Endothelial cell of umbilical vein (primary cell): ENCODE measurements at regions not wholly inside any gene's neighbourhood (a gene's known extent, or its start where the extent isn't known, plus 50 kb on each side); places are given as distances from the start of the nearest gene placed in this dataset.

ENCODE experiments used
- BruUV-seq: library from RNA; stranded (reverse); fragments of 400-500 nt; replicated peaks from 2 replicates; lab custom pipeline; 2021; lab: Mats Ljungman, UMichigan
- CTCF ChIA-PET: fragments of 300-600, 350-600 bp; sonication (Branson Sonifier 250); formaldehyde crosslinking; loops from one replicate; lab custom pipeline; 2021; ENCODE audit warnings: antibody characterized with exemption, inconsistent platforms; lab: Charles Lee
- POLR2A ChIA-PET: fragments of 300-600, 350-600 bp; sonication (Branson Sonifier 250); formaldehyde crosslinking; loops from one replicate; lab custom pipeline; 2021; ENCODE audit warnings: antibody characterized with exemption, inconsistent platforms; lab: Charles Lee
- DNase-seq: peaks from one replicate; pipeline ENCODE4 v3.0.0-alpha.2; 2011; ENCODE audit warnings: low read depth, low spot score
- FAIRE-seq: peaks from 2 replicates; lab custom pipeline; 2011; peaks lifted over from hg19 to GRCh38; lab: Jason Lieb, UNC
- H2AFZ ChIP-seq: 2 replicates; pipeline ENCODE4 v1.6.0; 2012; ENCODE audit warnings: low read depth, low read length, control low read depth, inconsistent platforms
- H3K27ac ChIP-seq: 2 replicates; pipeline ENCODE4 v1.5.1; 2011; ENCODE audit warnings: low read depth, mild to moderate bottlenecking, control low read depth, low read length, moderate library complexity; ENCODE audit not compliant: insufficient read depth
- H3K27me3 ChIP-seq, 2 experiments: 2 replicates each; pipeline versions ENCODE4 v1.6.0 to v1.6.1; 2011; ENCODE audit warnings: low read length in 2 of 2, mixed read lengths in 1 of 2; ENCODE audit not compliant: control insufficient read depth in 2 of 2, insufficient read depth in 2 of 2
- H3K36me3 ChIP-seq, 2 experiments: 2 replicates in 1 of 2; 3 replicates in 1 of 2; pipeline ENCODE4 v1.5.1; 2011; ENCODE audit warnings: low read length in 2 of 2, mild to moderate bottlenecking in 1 of 2, moderate library complexity in 1 of 2; ENCODE audit not compliant: control insufficient read depth in 2 of 2, insufficient read depth in 2 of 2; ENCODE audit errors: extremely low read depth in 1 of 2
- H3K4me1 ChIP-seq: 3 replicates; pipeline ENCODE4 v1.5.1; 2011; ENCODE audit warnings: mild to moderate bottlenecking, low read length; ENCODE audit not compliant: control insufficient read depth, insufficient read depth; ENCODE audit errors: extremely low read depth
- H3K4me2 ChIP-seq: 2 replicates; pipeline ENCODE4 v1.6.1; 2011; ENCODE audit warnings: low read length, control low read depth, mixed read lengths; ENCODE audit not compliant: insufficient read depth
- H3K4me3 ChIP-seq, 3 experiments: fragments of 200-600 bp in 1 of 3; sonication (generic), shearing (Covaris generic) in 1 of 3; replicated peaks in 1 of 3; 2 replicates each; pipeline ENCODE4 v1.5.1; 2011 to 2016; ENCODE audit warnings: control low read depth in 3 of 3, low read length in 3 of 3, mild to moderate bottlenecking in 2 of 3, inconsistent platforms in 1 of 3, low read depth in 1 of 3, moderate library complexity in 1 of 3; ENCODE audit not compliant: insufficient read depth in 1 of 3
- H3K79me2 ChIP-seq: 2 replicates; pipeline ENCODE4 v1.6.0; 2012; ENCODE audit warnings: low read length, inconsistent platforms; ENCODE audit not compliant: control insufficient read depth, insufficient read depth
- H3K9ac ChIP-seq: replicated peaks from 2 replicates; pipeline ENCODE3; 2011; ENCODE audit warnings: low read length, control low read depth; ENCODE audit not compliant: insufficient read depth; ENCODE audit errors: extremely low read depth
- H3K9me1 ChIP-seq: replicated peaks from 3 replicates; pipeline ENCODE4 v1.6.0; 2011; ENCODE audit warnings: mild to moderate bottlenecking, low read length; ENCODE audit not compliant: control insufficient read depth, insufficient read depth; ENCODE audit errors: extremely low read depth
- H3K9me3 ChIP-seq: replicated peaks from 2 replicates; pipeline ENCODE4 v1.5.1; 2012; ENCODE audit warnings: low read length, inconsistent platforms; ENCODE audit not compliant: control insufficient read depth, insufficient read depth
- H4K20me1 ChIP-seq: replicated peaks from 2 replicates; pipeline ENCODE3; 2011; ENCODE audit warnings: mild to moderate bottlenecking, low read length; ENCODE audit not compliant: control insufficient read depth, insufficient read depth; ENCODE audit errors: extremely low read depth
- CTCF ChIP-seq, 2 donors: IDR thresholded peaks; 1 replicate in 1 of 2; 2 replicates in 1 of 2; pipeline ENCODE4 v1.5.1; 2011; ENCODE audit warnings: low read length in 2 of 2, mild to moderate bottlenecking in 2 of 2, moderate library complexity in 2 of 2, control low read depth in 1 of 2, inconsistent platforms in 1 of 2, low read depth in 1 of 2; ENCODE audit not compliant: insufficient read depth in 1 of 2; ENCODE audit errors: extremely low read depth in 1 of 2
- FOS ChIP-seq: IDR thresholded peaks from 2 replicates; pipeline ENCODE4 v1.6.1; 2011; ENCODE audit warnings: mild to moderate bottlenecking, low read length, moderate library complexity, borderline replicate concordance; ENCODE audit not compliant: insufficient read depth
- JUN ChIP-seq: IDR thresholded peaks from 2 replicates; pipeline ENCODE4 v1.6.1; 2011; ENCODE audit warnings: borderline replicate concordance, low read depth; ENCODE audit not compliant: insufficient read length, insufficient read depth
- MAX ChIP-seq: IDR thresholded peaks from 2 replicates; pipeline ENCODE4 v1.6.1; 2011; ENCODE audit not compliant: insufficient read depth, insufficient read length
- MYC ChIP-seq: IDR thresholded peaks from one replicate; pipeline ENCODE4 v1.6.1; 2011; ENCODE audit warnings: mild to moderate bottlenecking, low read depth, low read length
- POLR2A ChIP-seq: IDR thresholded peaks from 2 replicates; pipeline ENCODE4 v1.6.1; 2012; ENCODE audit warnings: low read depth, mild to moderate bottlenecking, control low read depth, low read length
- dilution Hi-C: fragments of 300-500 bp; cut with MboI; formaldehyde crosslinking; loops from one replicate; pipeline ENCODE4 v1.15.0; 2019; ENCODE audit warnings: low sequenced_read_pairs; ENCODE audit not compliant: extremely low pct_ligation_motif_present
- intact Hi-C: fragments of 100-400 bp; cut with micrococcal nuclease; formaldehyde crosslinking; loops from one replicate; pipeline ENCODE4 v1.10.0; 2022

- H4K20me1 ChIP-seq, result no peaks in the 10 kb centered on the region
- dilution Hi-C loops (no loop called here), intact Hi-C loops (no loop called here)
- FAIRE-seq (no peak), DNase-seq (no peak)
- ChIA-PET CTCF (interaction anchor here (1.1 to 2.2 kb wide), 2 partner anchors 14 to 71 kb away, joined by 3 to 10 read pairs; no protein-coding TSS in a partner anchor), POLR2A (no interaction called here)
- H3K4me2 ChIP-seq, result no peak overlapping the region
- TF ChIP-seq MYC (no peak), CTCF (IDR thresholded peaks at IDR 0.05; ENCODE audit: extremely low read depth in 1 of 2, insufficient read depth in 1 of 2, low read depth in 1 of 2, low read length in 2 of 2) (no peak), POLR2A (no peak)
- H3K4me1 ChIP-seq, result peaks cover 27% of the 10 kb centered on the region
- H3K9me3 ChIP-seq, result no peaks in the 10 kb centered on the region
- no peak overlapping the region for H3K9ac ChIP-seq
- H3K79me2 ChIP-seq, result no peaks in the 10 kb centered on the region
- no peaks in the 10 kb centered on the region for H3K36me3 ChIP-seq
- no TSS peak for BruUV-seq
- no peak overlapping the region for H2AFZ ChIP-seq
- no peaks in the 10 kb centered on the region for H3K9me1 ChIP-seq
- no peak overlapping the region for H3K4me3 ChIP-seq
- no peaks in the 10 kb centered on the region for H3K27me3 ChIP-seq
- no peak overlapping the region for H3K27ac ChIP-seq
Measured at GRCh38 chr10:63698787-63699150, 177.6 kb downstream of the REEP3 start.

- peak; percentile 93 for TF ChIP-seq FOS
- TF ChIP-seq MAX, result no peak
- TF ChIP-seq JUN, result peak; percentile 63
- peak overlapping the region; percentile 93 for H3K27ac ChIP-seq
- no peaks in the 10 kb centered on the region for H3K36me3 ChIP-seq
- peak; percentile 91 for DNase-seq
- peak overlapping the region; percentile 64 for H2AFZ ChIP-seq
- H3K4me3 ChIP-seq, result no peak overlapping the region
- dilution Hi-C loops (loop anchor here (25.0 kb wide), 1 partner anchor 488 kb away; no protein-coding TSS in a partner anchor), intact Hi-C loops (no loop called here)
- CTCF ChIA-PET, result interaction anchor here (0.6 to 2.2 kb wide), 9 partner anchors 12 to 72 kb away, joined by 3 to 11 read pairs (median 4); no protein-coding TSS in a partner anchor
- H3K27me3 ChIP-seq, result no peaks in the 10 kb centered on the region
- H4K20me1 ChIP-seq, result no peaks in the 10 kb centered on the region
- H3K9me1 ChIP-seq, result no peaks in the 10 kb centered on the region
- FAIRE-seq, result peak; percentile 97
- H3K4me2 ChIP-seq, result peak overlapping the region; percentile 53
- no peaks in the 10 kb centered on the region for H3K9me3 ChIP-seq
- no peaks in the 10 kb centered on the region for H3K79me2 ChIP-seq
- POLR2A ChIA-PET, result no interaction called here
- peak overlapping the region; percentile 56 for H3K9ac ChIP-seq
- peaks cover 27% of the 10 kb centered on the region for H3K4me1 ChIP-seq
- TSS peak; percentile 78 for BruUV-seq
Measured at GRCh38 chr10:63699785-63700613, 178.8 kb downstream of the REEP3 start.
